Skeletal muscle tissue (tissue), 3 donors: ENCODE measurements at regions not wholly inside any gene's neighbourhood (a gene's known extent, or its start where the extent isn't known, plus 50 kb on each side); places are given as distances from the start of the nearest gene placed in this dataset.

ENCODE experiments used
- H3K27ac ChIP-seq: one replicate; pipeline ENCODE4 v1.7.0; 2013; ENCODE audit warnings: mild to moderate bottlenecking, low read depth, low read length, inconsistent platforms
- H3K27me3 ChIP-seq, 3 donors: one replicate each; pipeline ENCODE4 v1.7.0; 2013; ENCODE audit warnings: low read length in 3 of 3; ENCODE audit not compliant: control insufficient read depth in 3 of 3, insufficient read depth in 3 of 3
- H3K36me3 ChIP-seq, 3 donors: one replicate each; pipeline ENCODE4 v1.7.0; 2013; ENCODE audit warnings: low read length in 3 of 3; ENCODE audit not compliant: control insufficient read depth in 3 of 3, insufficient read depth in 3 of 3
- H3K4me1 ChIP-seq, 3 donors: one replicate each; pipeline ENCODE4 v1.7.0; 2013; ENCODE audit warnings: low read length in 3 of 3, mild to moderate bottlenecking in 3 of 3; ENCODE audit not compliant: control insufficient read depth in 3 of 3, insufficient read depth in 3 of 3
- H3K4me3 ChIP-seq, 3 donors: one replicate each; pipeline ENCODE4 v1.7.0; 2013; ENCODE audit warnings: low read length in 3 of 3
- H3K9ac ChIP-seq, 3 donors: one replicate each; pipeline ENCODE4 v1.7.0; 2013; ENCODE audit warnings: low read length in 3 of 3, mild to moderate bottlenecking in 3 of 3, moderate library complexity in 2 of 3, low read depth in 1 of 3
- H3K9me3 ChIP-seq, 3 donors: one replicate each; pipeline ENCODE4 v1.7.0; 2013; ENCODE audit warnings: low read length in 3 of 3; ENCODE audit not compliant: control insufficient read depth in 3 of 3
- donor health status: Osteomylitis.

DNA sequence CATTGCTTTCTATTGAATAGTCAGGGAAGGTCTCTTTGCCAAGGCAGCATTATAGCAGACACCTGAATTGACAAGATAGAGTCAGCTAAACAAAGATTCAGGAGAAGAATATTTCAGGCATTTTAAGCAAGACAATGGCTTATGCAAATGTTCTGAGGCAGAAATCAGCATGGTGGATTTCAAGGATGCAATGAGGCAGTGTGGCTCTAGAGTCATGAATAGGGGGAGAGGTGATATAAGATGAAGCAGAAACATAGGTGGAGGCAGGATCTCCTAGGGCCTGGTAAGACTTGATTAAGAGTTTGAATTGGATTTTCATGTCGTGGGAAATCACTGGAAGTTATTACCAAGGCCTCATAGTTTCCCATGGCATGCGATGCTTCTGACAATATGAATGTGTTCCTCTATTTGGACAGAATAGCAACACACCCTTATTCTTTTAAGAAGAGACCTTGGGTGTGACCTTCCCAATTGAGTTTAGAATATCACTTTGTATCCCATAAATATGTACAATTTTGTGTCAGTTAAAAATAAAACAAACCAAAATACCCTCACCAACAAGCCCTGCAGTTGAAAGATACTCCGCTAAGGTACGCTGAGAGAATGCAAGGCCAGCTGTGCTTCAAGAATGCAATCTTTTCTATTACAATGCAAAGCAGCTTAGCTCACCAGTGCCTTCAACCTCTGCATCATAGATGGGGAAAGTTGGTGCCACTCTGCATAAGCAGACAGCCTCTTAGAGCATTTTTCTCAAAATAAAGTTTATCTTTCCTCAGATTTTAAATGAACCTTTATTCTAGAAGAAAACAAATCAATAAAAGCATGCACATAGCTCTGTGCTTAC lies 139.6 kb upstream of the SALL1 start:
- Histone ChIP-seq H3K9me3 (no peaks in the 10 kb centered on the region), H3K4me1 (no peaks in the 10 kb centered on the region), H3K27ac (no peak overlapping the region)

GRCh38 chr16:51289336-51289735 lies 138.3 kb upstream of the SALL1 start:
- no peaks in the 10 kb centered on the region for H3K4me1 ChIP-seq
- no peaks in the 10 kb centered on the region for H3K36me3 ChIP-seq
- peaks cover 0 to 2% (median 0%) of the 10 kb centered on the region in 3 donors for H3K27me3 ChIP-seq
- no peak overlapping the region for H3K4me3 ChIP-seq
- no peak overlapping the region for H3K9ac ChIP-seq
- no peaks in the 10 kb centered on the region for H3K9me3 ChIP-seq
- no peak overlapping the region for H3K27ac ChIP-seq

More for the DNA sequence above, 139.6 kb upstream of the SALL1 start:
- no peak overlapping the region for H3K9ac ChIP-seq
- no peak overlapping the region for H3K4me3 ChIP-seq
- H3K27me3 ChIP-seq = peaks cover 0 to 2% (median 0%) of the 10 kb centered on the region in 3 donors
- H3K36me3 ChIP-seq = no peaks in the 10 kb centered on the region

- Histone ChIP-seq H3K9me3 (peaks cover 0 to 5% (median 0%) of the 10 kb centered on the region in 3 donors), H3K27me3 (peaks cover 0 to 2% (median 0%) of the 10 kb centered on the region in 3 donors), H3K36me3 (no peaks in the 10 kb centered on the region), H3K4me1 (no peaks in the 10 kb centered on the region), H3K4me3 (no peak overlapping the region), H3K27ac (no peak overlapping the region), H3K9ac (no peak overlapping the region)
These were observed 136.2 kb upstream of the SALL1 start for GRCh38 chr16:51287121-51287755.

- H3K27ac ChIP-seq = no peak overlapping the region
- peaks cover 0 to 5% (median 0%) of the 10 kb centered on the region in 3 donors for H3K9me3 ChIP-seq
- peaks cover 0 to 2% (median 0%) of the 10 kb centered on the region in 3 donors for H3K27me3 ChIP-seq
- H3K4me3 ChIP-seq = no peak overlapping the region
- H3K9ac ChIP-seq = no peak overlapping the region
- no peaks in the 10 kb centered on the region for H3K4me1 ChIP-seq
- no peaks in the 10 kb centered on the region for H3K36me3 ChIP-seq
These were observed 135.2 kb upstream of the SALL1 start for GRCh38 chr16:51286272-51286671.

- Histone ChIP-seq H3K9me3 (peaks cover 2 to 3% (median 2%) of the 10 kb centered on the region in 3 donors), H3K27me3 (no peaks in the 10 kb centered on the region), H3K9ac (no peak overlapping the region), H3K36me3 (no peaks in the 10 kb centered on the region), H3K27ac (no peak overlapping the region), H3K4me3 (no peak overlapping the region), H3K4me1 (no peaks in the 10 kb centered on the region)
These were observed 125.3 kb upstream of the SALL1 start for GRCh38 chr16:51276336-51276735.

DNA sequence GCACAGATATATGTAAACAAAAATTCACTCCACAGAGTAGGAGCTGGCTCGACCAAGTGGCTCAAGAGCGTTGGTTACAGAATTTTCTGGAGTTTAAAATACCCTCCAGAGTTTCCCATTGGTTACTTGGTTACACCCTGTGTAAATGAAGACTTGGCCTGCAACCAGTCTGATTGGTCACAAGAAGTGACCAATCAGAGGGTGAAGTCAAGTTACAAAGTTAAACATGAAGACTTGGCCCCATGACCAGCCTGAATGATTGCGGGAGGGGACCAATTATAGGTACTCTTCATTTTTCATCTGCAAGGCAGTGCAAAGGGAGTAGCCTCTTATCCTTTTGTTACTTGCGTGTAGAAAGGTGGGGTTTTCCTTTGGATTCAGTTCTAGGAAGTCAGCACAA lies 121.3 kb upstream of the SALL1 start:
- Histone ChIP-seq H3K4me1 (no peaks in the 10 kb centered on the region), H3K9me3 (peaks cover 2 to 6% (median 3%) of the 10 kb centered on the region in 3 donors), H3K27ac (no peak overlapping the region), H3K4me3 (no peak overlapping the region), H3K27me3 (no peaks in the 10 kb centered on the region), H3K9ac (no peak overlapping the region), H3K36me3 (no peaks in the 10 kb centered on the region)

DNA sequence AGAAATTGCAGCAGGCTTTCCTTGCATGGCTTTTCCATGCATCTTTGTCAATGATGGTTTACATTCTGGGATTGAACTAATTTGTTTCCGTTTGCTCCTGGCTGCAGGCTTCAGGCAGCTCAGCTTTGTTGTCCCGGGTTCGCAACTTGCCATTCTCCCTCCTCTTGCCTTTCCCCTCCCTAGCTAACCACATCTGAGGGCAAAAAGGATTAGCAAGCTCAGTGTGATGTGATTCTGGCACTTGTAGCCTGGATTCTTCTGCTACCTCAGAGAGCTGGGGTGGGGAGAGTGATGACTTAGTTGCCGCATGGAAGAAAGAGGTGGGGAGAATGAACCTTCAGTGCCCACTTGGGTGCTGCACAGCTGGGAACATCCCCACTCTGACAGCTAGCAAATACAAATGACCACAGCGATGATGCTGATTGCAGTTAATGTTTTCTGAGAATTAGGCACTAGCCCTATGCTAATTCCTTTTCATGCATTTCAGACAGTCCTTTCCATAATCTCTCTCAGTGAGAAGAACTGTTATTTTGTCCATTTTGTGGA lies 120.2 kb upstream of the SALL1 start:
- H3K4me1 ChIP-seq = no peaks in the 10 kb centered on the region
- no peak overlapping the region for H3K27ac ChIP-seq
- H3K36me3 ChIP-seq = no peaks in the 10 kb centered on the region
- H3K9me3 ChIP-seq = peaks cover 0 to 6% (median 3%) of the 10 kb centered on the region in 3 donors
- H3K9ac ChIP-seq = no peak overlapping the region
- H3K4me3 ChIP-seq = no peak overlapping the region
- H3K27me3 ChIP-seq = no peaks in the 10 kb centered on the region

- Histone ChIP-seq H3K27me3 (no peaks in the 10 kb centered on the region), H3K27ac (no peak overlapping the region), H3K4me3 (no peak overlapping the region), H3K9ac (no peak overlapping the region), H3K36me3 (no peaks in the 10 kb centered on the region), H3K9me3 (peaks cover 0 to 11% (median 0%) of the 10 kb centered on the region in 3 donors), H3K4me1 (no peaks in the 10 kb centered on the region)
These were observed 117.2 kb upstream of the SALL1 start for GRCh38 chr16:51268237-51268636.

GRCh38 chr16:51267681-51268080 lies 116.6 kb upstream of the SALL1 start:
- Histone ChIP-seq H3K9ac (no peak overlapping the region), H3K27me3 (no peaks in the 10 kb centered on the region), H3K27ac (no peak overlapping the region), H3K36me3 (no peaks in the 10 kb centered on the region), H3K4me1 (no peaks in the 10 kb centered on the region), H3K4me3 (no peak overlapping the region), H3K9me3 (peaks cover 0 to 11% (median 0%) of the 10 kb centered on the region in 3 donors)

GRCh38 chr16:51262428-51262827 lies 111.4 kb upstream of the SALL1 start:
- H3K4me3 ChIP-seq = no peak overlapping the region
- no peaks in the 10 kb centered on the region for H3K4me1 ChIP-seq
- H3K9me3 ChIP-seq = peaks cover 0 to 4% (median 0%) of the 10 kb centered on the region in 3 donors
- H3K27ac ChIP-seq = no peak overlapping the region
- no peak overlapping the region for H3K9ac ChIP-seq
- H3K27me3 ChIP-seq = no peaks in the 10 kb centered on the region
- H3K36me3 ChIP-seq = no peaks in the 10 kb centered on the region
